Adrenal gland (tissue), 5 donors: ENCODE measurements at regions not wholly inside any gene's neighbourhood (a gene's known extent, or its start where the extent isn't known, plus 50 kb on each side); places are given as distances from the start of the nearest gene placed in this dataset.

Source experiments
- CTCF ChIP-seq, 6 experiments: fragments of 450-650 bp in 4 of 6; fragments of 200-600 bp in 2 of 6; sonication (generic) in 1 of 6; IDR thresholded peaks; 1 replicate in 5 of 6; 2 replicates in 1 of 6; pipeline versions ENCODE4 v1.5.1 to v1.8.0; 2016 to 2021; ENCODE audit warnings: antibody characterized with exemption in 6 of 6, mild to moderate bottlenecking in 2 of 6, moderate library complexity in 1 of 6
- POLR2A ChIP-seq, 2 donors: fragments of 450-650 bp; IDR thresholded peaks; one replicate each; pipeline ENCODE4 v1.6.1; 2017; ENCODE audit warnings: antibody characterized with exemption in 2 of 2, mild to moderate bottlenecking in 2 of 2, moderate library complexity in 1 of 2
- donor health status: DM: no; HTN: no; CAD: no.

GRCh38 chr16:87152221-87152755 is 164.9 kb downstream of the C16orf95 start:
- TF ChIP-seq CTCF (IDR thresholded peaks at IDR 0.05), result no peak
- TF ChIP-seq POLR2A (IDR thresholded peaks at IDR 0.05), result no peak
